GM21526 (cell line): ENCODE measurements at regions not wholly inside any gene's neighbourhood (a gene's known extent, or its start where the extent isn't known, plus 50 kb on each side); places are given as distances from the start of the nearest gene placed in this dataset.

Experiments used
- ATAC-seq: cut with Tn5 transposase; IDR thresholded peaks from one replicate; pipeline ENCODE4 v1.9.1; 2021; ENCODE audit warnings: moderate library complexity; ENCODE audit not compliant: unreplicated experiment, low FRiP score

DNA sequence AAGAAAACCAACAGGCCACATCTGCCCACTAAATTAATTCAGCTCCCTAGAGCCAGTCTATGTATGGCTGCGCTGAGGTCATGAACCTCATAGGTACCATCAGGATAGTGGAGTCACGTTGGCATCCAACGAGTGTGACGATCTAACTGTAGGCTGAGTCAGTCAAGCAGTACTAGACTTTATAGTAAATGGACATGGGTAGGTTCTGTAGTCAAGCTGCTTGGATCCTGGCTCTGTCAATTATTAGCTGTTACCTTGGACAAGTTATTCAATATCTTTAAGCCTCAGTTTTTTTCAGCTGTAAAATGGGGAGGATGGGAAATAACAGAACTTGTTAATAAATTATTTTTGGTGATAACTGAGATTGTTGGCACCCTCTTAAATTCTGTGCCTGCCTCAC is 432.4 kb upstream of the RASGEF1B start:
- no peak for ATAC-seq

DNA sequence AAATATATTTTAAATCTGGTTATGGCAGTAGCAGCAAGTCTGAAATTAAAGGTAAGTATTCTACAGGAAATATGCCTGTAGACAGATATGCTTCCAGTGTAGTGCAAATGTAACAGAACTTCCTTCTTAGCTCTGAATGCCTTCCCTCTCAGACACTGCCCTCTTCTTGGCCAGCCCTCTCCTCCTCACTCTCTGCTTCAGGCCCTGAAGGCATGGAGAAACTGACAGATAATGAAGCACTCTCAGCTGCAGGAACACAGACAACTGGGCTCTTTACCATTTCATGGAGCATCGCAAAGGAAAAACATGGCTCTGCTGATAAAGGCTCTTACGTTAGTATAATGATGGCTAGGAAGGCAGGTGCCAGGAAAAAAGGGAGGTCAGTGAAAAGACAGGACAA is 431.5 kb upstream of the RASGEF1B start:
- ATAC-seq, result no peak

- no peak for ATAC-seq
These were observed 427.3 kb upstream of the RASGEF1B start for GRCh38 chr4:81898862-81899504.

- ATAC-seq, result no peak
These were observed 425.2 kb upstream of the RASGEF1B start for GRCh38 chr4:81896936-81897335.

- no peak for ATAC-seq
These were observed 419.6 kb upstream of the RASGEF1B start for GRCh38 chr4:81891005-81891996.

- no peak for ATAC-seq
These were observed 413.3 kb upstream of the RASGEF1B start for GRCh38 chr4:81884986-81885385.

DNA sequence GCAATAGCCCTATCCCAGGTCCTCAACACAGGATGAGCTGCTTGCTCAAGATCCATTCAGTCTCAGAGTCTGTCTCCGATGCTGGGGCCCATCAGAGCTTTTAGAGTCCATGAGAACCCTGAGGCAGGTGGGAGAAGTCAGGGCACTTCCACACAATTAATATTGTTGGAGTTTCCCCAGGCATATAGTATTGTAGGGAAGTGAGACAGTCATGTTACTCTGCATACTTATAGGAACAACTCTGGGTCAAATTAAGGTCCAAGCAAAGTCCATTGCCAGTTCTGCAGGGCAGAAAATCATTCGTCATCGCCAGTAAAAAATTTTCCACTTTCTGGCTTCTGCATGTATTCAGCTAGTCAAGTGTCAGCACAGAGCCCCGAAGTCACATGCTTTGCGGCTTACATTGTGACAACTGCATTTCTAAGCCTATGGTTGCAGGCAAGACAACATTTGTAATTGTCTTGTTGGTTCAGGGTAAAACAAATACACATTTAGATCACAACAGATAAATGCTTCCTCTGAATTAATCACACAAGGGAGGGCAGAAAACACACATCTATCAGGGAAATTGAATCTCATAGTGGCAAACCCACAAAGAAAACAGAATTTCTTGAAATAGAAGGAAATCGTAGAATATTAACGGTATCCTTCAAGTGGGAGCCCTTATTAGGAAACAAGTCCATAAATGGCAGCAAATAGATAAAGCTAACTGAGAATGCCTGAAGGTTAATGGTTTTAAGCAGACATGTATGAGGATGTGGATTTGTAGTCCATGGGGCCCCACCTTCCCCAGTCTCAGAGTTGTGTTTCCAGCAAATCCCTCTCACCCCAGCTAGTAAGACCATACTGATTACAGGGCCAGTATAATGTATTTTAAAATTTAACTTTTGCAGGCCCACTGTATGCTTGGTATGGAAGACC is 412.1 kb upstream of the RASGEF1B start:
- no peak for ATAC-seq

DNA sequence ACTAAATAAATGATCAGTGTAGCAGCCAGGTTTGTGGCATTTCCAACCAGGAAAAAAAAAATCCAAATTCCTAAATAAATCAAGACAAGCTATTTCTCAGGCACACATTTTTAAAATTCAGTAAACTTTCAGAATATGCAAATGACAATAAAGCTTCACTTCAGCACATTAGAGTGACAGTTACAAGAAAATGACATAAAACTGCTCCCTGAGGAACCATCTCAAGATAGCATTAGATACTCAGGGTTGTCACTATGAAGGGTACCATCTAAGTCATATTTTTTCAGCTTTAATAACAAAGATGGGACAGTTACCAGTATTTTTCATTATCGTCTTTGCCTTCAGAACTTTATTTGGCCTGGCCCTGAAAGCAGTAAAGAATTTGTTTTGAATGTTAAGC is 411.3 kb upstream of the RASGEF1B start:
- ATAC-seq, result no peak

DNA sequence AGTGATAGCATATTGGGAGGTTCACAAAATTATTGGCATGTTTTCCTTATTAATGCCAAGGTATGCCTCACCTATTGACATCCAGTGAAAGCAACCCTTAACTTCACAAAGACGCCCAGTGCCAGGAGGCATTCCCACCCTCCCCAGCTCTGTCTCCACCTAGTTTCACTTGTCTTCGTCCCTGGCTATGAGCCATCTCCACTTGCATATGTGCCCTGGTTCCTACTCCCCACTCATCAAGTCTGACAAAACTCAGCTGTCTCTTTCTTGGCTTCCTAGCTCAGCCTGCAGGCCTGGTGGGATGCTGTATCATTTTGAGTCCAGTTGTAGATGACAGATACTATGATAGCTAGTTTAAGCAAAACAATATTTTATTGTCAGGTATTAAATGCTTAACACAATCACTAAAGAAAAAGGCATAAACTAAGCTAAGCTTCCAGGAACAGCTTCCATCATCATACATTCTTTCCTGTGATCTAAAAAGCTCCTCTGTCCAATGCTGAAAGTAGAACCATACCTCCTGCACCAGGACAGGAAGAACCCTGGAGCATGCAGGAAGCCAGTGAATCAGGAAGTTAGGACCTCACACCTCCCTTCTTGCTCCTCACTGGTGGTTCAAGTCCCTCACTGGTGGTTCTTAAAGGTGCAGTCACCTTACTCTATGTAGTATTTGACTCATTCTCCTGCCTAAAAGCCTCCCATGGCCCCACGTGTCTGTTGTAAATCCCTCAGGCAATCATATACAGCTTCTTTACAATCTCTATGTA is 410.3 kb upstream of the RASGEF1B start:
- no peak for ATAC-seq

DNA sequence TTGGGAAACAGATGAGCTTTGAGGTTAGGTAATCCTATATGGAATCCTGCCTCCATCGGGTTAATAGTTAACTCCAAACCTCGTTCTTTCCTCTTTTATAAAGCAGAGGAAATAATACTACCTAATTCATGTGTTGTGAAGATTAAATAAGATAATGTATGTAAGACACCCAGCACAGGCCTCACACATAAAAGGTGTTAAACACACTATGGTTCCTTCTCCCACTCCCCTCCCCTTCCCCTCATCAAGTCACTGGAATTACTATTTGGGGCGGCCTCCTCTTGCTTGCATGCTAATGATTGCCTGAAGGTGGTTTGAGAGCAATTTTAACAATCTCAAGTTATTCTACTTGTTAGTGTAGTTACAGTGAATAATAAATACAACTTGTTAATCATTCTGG is 404.4 kb upstream of the RASGEF1B start:
- no peak for ATAC-seq

DNA sequence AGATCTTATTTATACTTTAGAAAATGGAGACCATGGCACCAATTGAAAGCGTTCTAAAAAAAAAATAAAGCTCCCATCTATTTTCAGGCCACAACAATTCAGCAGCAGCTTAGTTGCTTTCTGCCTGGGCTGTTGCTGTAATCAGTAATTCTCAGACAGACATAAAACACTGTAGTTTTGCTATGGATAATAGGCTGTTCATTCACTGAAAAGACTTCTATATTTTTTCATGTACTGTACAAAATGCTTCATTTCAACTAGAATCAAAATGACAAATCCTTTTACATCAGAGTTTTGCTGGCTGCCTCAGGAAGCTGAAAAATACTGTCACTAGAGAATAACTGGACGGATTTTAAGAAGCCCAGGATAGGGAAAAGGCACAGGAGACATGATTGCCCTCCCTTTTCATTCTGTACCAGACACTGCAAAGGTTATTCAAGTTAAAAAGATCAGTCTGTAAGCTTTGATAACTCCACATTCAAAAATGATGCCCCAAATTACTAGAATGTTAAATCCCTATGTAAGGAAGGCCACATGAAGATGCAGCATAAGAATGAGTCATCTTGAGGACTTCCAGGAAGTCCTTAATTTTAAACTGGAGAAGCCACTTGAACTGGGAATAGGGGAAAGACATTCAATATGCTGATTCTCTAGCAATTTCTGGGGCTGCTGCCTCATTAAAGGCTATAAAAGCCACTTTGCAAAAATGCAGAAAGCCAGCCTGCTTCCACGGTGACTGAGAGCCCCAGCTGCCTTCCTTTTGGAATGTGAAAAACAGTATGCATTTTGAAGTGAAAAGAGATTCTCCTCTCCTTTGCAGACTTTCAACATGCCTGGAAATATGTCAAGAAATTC is 403.2 kb upstream of the RASGEF1B start:
- no peak for ATAC-seq

GRCh38 chr4:81870275-81870674 is 398.6 kb upstream of the RASGEF1B start:
- ATAC-seq, result no peak

DNA sequence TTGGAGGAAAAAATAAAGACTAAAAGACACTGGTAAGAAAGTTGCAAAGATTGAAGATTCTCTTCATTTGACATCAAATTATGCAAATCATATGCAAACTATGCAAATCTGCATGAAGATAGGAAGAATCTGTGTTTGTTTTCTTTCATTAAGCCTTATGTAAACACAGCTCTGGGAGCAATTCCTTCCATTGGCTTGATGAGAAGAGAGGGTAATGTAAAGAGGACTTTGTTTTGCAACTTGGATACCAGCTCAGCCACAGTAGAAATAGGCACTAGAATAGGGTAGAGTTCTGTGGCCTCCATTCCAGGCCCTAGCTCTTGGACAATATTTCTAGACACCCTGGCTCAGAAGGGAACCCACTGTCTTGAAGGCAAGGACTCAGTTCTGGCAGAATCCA is 388.4 kb upstream of the RASGEF1B start:
- no peak for ATAC-seq

DNA sequence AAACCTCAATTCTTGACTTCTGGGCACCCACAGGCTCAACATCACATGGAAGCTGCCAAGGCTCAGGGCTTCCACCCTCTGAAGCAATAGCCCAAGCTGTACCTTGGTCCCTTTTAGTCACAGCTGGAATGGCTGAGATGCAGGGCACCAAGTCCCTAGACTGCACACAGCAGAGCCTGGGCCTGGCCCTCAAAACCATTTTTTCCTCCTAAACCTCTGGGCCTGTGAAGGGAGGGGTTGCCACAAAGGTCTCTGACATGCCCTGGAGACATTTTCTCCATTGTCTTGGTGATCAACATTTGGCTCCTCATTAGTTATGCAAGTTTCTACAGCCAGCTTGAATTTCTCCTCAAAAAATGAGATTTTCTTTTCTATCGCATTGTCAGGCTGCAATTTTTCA is 382.7 kb upstream of the RASGEF1B start:
- ATAC-seq, result no peak

- no peak for ATAC-seq
These were observed 380.5 kb upstream of the RASGEF1B start for GRCh38 chr4:81852031-81852715.

DNA sequence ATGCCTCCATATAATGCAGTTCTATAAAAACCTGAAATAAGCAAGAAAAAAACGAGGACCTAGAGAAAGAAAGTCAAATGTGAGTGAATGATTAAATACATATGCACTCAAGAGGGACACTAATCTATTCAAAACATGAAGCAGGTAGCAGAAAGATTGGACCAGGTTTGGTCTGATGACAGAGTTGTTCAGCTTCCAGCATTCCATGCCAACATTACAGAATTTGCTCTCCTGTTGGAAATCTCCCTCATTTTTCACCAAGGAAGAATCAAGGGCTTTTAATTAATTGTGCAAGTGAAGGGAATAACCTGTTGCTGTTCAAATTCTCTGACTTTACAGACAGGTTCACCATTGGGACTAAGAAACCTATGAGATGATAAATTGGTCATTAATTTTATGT is 379.0 kb upstream of the RASGEF1B start:
- no peak for ATAC-seq

- ATAC-seq, result no peak
These were observed 374.1 kb upstream of the RASGEF1B start for GRCh38 chr4:81845761-81846160.

GRCh38 chr4:81845273-81845672 is 373.6 kb upstream of the RASGEF1B start:
- ATAC-seq, result no peak

DNA sequence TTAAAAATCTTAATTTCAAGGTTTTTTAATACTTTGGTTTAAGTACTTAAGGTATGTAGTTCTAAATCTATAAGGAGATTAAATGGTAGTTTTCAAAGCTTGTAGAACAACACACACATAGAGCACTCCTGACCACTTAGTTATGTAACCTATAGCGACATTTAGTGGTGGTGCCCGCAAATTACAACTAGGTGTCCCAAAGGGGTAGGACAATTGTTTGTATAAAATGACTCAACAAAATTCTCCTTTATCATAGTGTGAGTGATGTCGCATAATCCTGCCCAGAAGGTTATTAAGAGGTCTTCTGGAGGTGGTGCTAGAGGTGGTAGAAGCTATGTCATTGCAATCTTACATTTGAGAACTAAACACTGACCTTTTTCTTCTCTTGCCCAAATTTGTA is 373.0 kb upstream of the RASGEF1B start:
- ATAC-seq, result peak; percentile 80
